ENCODE measurements at regions not wholly inside any gene's neighbourhood (a gene's known extent, or its start where the extent isn't known, plus 50 kb on each side); places are given as distances from the start of the nearest gene placed in this dataset.

DNA sequence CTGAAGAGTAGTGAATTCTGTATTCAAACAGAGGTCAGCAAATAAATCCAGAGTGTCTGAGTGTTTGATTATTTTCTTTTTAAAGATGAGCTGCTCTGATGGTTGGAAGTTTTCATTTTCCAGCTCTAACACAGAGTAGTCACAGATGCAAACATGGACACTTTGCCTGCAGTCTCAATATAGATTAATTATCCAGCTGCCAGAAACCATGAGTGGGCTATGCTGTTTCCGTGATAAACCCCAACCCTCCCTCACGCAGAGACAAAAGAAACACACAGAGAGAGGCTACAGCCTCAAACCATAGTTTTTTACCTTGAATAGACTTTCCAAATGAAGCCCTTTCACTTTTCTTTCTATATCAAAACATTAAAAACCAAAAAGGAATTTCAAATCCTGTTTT lies 884.7 kb downstream of the DIAPH3 start:
- H3K9me3 ChIP-seq (ENCODE audit: insufficient read depth, low read depth), result no peaks in the 10 kb centered on the region

DNA sequence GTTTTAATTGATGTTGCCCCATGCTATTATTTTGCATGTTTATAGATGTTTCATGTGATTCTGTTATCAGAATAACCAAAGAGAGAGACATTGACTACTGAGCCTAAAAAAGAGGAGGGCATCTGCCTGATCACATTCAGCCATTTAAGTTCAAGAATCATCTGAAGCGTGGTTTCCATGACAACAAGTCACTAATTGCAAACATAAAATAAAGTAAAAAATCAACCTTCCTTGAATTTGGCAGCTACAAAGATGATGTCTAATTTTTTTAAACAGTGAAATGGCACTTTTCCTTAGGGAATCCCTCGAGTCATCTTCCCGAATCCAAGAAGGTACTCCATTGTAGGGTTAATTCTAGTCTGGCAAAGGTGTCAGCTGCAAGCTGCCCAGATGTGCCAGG lies 884.2 kb downstream of the DIAPH3 start:
- TF ChIP-seq, protein P1, sequence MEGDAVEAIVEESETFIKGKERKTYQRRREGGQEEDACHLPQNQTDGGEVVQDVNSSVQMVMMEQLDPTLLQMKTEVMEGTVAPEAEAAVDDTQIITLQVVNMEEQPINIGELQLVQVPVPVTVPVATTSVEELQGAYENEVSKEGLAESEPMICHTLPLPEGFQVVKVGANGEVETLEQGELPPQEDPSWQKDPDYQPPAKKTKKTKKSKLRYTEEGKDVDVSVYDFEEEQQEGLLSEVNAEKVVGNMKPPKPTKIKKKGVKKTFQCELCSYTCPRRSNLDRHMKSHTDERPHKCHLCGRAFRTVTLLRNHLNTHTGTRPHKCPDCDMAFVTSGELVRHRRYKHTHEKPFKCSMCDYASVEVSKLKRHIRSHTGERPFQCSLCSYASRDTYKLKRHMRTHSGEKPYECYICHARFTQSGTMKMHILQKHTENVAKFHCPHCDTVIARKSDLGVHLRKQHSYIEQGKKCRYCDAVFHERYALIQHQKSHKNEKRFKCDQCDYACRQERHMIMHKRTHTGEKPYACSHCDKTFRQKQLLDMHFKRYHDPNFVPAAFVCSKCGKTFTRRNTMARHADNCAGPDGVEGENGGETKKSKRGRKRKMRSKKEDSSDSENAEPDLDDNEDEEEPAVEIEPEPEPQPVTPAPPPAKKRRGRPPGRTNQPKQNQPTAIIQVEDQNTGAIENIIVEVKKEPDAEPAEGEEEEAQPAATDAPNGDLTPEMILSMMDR (conservative IDR thresholded peaks at IDR 0.05), result no peak
- no peak for TF ChIP-seq EZH2 (IDR thresholded peaks at IDR 0.05; ENCODE audit: low read depth)
- H3K27me3 ChIP-seq (ENCODE audit: insufficient read depth, low read depth), result no peaks in the 10 kb centered on the region
- no peak overlapping the region for H3K27ac ChIP-seq
- ChIA-PET CTCF (no interaction called here), POLR2A (ENCODE audit: unreplicated experiment) (no interaction called here)
- H3K9me3 ChIP-seq (ENCODE audit: insufficient read depth, low read depth), result no peaks in the 10 kb centered on the region
- no peaks in the 10 kb centered on the region for H3K79me2 ChIP-seq (ENCODE audit: low read depth)
- no peak for DNase-seq
- H3K4me2 ChIP-seq, result no peak overlapping the region
- no peaks in the 10 kb centered on the region for H4K20me1 ChIP-seq (ENCODE audit: insufficient read depth)
- no TSS peak for BruUV-seq (replicated peaks)
- no peaks in the 10 kb centered on the region for H3K9me2 ChIP-seq (ENCODE audit: insufficient read depth)
- no peaks in the 10 kb centered on the region for H3K4me1 ChIP-seq (replicated peaks; ENCODE audit: insufficient read depth)
- no peak overlapping the region for H2AFZ ChIP-seq
- no peaks in the 10 kb centered on the region for H3F3A ChIP-seq (ENCODE audit: insufficient read depth, low read depth)
- no peaks in the 10 kb centered on the region for H3K36me3 ChIP-seq (ENCODE audit: low read depth)
- intact Hi-C loops (cut with micrococcal nuclease; ENCODE audit: unreplicated experiment), result no loop called here
- H3K4me3 ChIP-seq, result no peak overlapping the region

More for the DNA sequence above, 884.7 kb downstream of the DIAPH3 start:
- no peaks in the 10 kb centered on the region for H3K9me2 ChIP-seq (ENCODE audit: insufficient read depth)
- CTCF ChIA-PET, result no interaction called here
- H3K79me2 ChIP-seq (ENCODE audit: low read depth), result no peaks in the 10 kb centered on the region
- H2AFZ ChIP-seq, result no peak overlapping the region
- no peaks in the 10 kb centered on the region for H3F3A ChIP-seq (ENCODE audit: insufficient read depth, low read depth)
- no peak overlapping the region for H3K4me3 ChIP-seq
- no peak for DNase-seq
- no peak overlapping the region for H3K4me2 ChIP-seq
- no peaks in the 10 kb centered on the region for H4K20me1 ChIP-seq (ENCODE audit: insufficient read depth)
- no peaks in the 10 kb centered on the region for H3K27me3 ChIP-seq (ENCODE audit: insufficient read depth, low read depth)
- TF ChIP-seq, protein P1 (conservative IDR thresholded peaks at IDR 0.05), result no peak
- TF ChIP-seq EZH2 (IDR thresholded peaks at IDR 0.05; ENCODE audit: low read depth), result no peak
- H3K36me3 ChIP-seq (ENCODE audit: low read depth), result no peaks in the 10 kb centered on the region
- BruUV-seq (replicated peaks), result no TSS peak
- POLR2A ChIA-PET (ENCODE audit: unreplicated experiment), result no interaction called here
- intact Hi-C loops (cut with micrococcal nuclease; ENCODE audit: unreplicated experiment), result no loop called here
- H3K27ac ChIP-seq, result no peak overlapping the region
- H3K4me1 ChIP-seq (replicated peaks; ENCODE audit: insufficient read depth), result no peaks in the 10 kb centered on the region

DNA sequence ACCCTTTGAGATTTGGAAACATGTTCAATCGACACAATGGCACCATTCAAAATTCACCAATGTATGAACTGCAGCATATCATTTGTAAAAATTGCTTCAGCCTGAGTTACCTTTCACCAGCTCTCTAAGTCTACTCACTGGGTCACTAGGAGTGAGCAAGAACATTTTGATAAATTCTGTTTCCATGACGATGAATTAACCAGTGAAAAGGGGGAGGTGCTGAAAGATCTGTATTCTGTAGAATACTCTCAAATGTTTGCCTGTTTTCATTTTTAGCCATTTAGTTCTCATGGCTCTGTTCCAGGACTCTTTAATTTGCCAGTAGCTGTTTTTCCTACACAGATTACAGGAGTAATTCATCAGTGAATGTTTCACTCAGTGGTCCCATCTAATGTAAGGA lies 883.4 kb downstream of the DIAPH3 start:
- TF ChIP-seq, protein P1 (conservative IDR thresholded peaks at IDR 0.05), result no peak
- no peak for TF ChIP-seq EZH2 (IDR thresholded peaks at IDR 0.05; ENCODE audit: low read depth)
- H3F3A ChIP-seq (ENCODE audit: insufficient read depth, low read depth), result no peaks in the 10 kb centered on the region
- DNase-seq, result no peak
- no peaks in the 10 kb centered on the region for H3K9me3 ChIP-seq (ENCODE audit: insufficient read depth, low read depth)
- no peak overlapping the region for H3K4me3 ChIP-seq
- H3K27me3 ChIP-seq (ENCODE audit: insufficient read depth, low read depth), result no peaks in the 10 kb centered on the region
- BruUV-seq (replicated peaks), result no TSS peak
- ChIA-PET POLR2A (ENCODE audit: unreplicated experiment) (no interaction called here), CTCF (no interaction called here)
- no peaks in the 10 kb centered on the region for H3K9me2 ChIP-seq (ENCODE audit: insufficient read depth)
- no peak overlapping the region for H2AFZ ChIP-seq
- H3K36me3 ChIP-seq (ENCODE audit: low read depth), result no peaks in the 10 kb centered on the region
- no peaks in the 10 kb centered on the region for H3K79me2 ChIP-seq (ENCODE audit: low read depth)
- intact Hi-C loops (cut with micrococcal nuclease; ENCODE audit: unreplicated experiment), result no loop called here
- no peak overlapping the region for H3K4me2 ChIP-seq
- no peak overlapping the region for H3K27ac ChIP-seq
- no peaks in the 10 kb centered on the region for H4K20me1 ChIP-seq (ENCODE audit: insufficient read depth)
- H3K4me1 ChIP-seq (replicated peaks; ENCODE audit: insufficient read depth), result no peaks in the 10 kb centered on the region
